HG02763 (cell line): ENCODE measurements at regions not wholly inside any gene's neighbourhood (a gene's known extent, or its start where the extent isn't known, plus 50 kb on each side); places are given as distances from the start of the nearest gene placed in this dataset.
A peak's percentile ranks its signal among the peaks of the same experiment; 100 is the strongest.
"Not testable (repeated sequence)": the region's sequence is repeated elsewhere in the genome, so short reads cannot be mapped to it uniquely, and the experiment has no call there.

Source experiments
- ATAC-seq: cut with Tn5 transposase; IDR thresholded peaks from one replicate; pipeline ENCODE4 v1.9.1; 2021; ENCODE audit warnings: mild to moderate bottlenecking, moderate library complexity; ENCODE audit not compliant: unreplicated experiment

GRCh38 chr10:36574207-36574606 lies 551.2 kb upstream of the ANKRD30A start:
- ATAC-seq, result no peak

- no peak for ATAC-seq
Observed at GRCh38 chr10:36573246-36573645, 552.2 kb upstream of the ANKRD30A start.

GRCh38 chr10:36564433-36564832 lies 561.0 kb upstream of the ANKRD30A start:
- ATAC-seq, result no peak

- ATAC-seq, result no peak
Observed at GRCh38 chr10:36559412-36560400, 565.7 kb upstream of the ANKRD30A start.

DNA sequence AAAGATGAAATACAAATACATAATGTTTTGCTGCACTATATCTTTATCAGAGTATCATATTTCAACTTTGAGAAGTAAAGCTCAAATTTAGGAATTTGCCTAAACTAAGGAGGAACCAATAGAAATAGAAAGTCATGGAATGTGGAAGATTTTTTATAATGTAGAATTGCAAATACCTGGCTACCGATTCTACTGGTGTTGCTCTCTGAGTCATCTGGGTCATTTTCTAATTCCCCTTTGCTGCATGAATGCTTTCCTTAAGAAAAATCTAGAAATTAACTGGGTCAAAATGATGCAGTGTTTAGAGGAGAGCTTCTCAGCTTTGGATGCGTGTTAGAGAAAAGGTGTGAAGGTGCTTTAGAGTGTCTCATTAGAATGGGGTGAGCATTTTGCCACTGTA lies 568.9 kb upstream of the ANKRD30A start:
- ATAC-seq, result no peak

DNA sequence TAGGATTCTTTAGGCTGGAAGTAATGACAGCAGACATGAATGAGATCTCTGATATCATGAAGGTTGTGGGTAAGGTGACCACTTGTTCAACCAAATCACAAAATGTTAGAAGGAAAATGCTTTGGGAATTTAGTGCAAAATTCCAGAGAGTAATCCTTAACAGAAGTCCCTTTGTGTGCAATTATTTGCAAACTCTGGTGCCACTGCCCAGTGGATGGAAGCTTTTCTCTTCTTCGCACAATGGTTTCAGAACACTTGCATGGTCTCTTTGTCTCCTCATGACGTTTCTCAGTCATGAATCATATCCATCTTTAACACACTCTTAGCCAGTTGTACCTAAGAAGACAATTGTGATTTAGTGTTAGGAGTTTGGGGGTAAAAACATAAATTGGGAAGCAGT lies 570.4 kb upstream of the ANKRD30A start:
- ATAC-seq, result no peak

- ATAC-seq, result no peak
Observed at GRCh38 chr10:36547965-36548364, 577.4 kb upstream of the ANKRD30A start.

- no peak for ATAC-seq
Observed at GRCh38 chr10:36542493-36542892, 582.9 kb upstream of the ANKRD30A start.

DNA sequence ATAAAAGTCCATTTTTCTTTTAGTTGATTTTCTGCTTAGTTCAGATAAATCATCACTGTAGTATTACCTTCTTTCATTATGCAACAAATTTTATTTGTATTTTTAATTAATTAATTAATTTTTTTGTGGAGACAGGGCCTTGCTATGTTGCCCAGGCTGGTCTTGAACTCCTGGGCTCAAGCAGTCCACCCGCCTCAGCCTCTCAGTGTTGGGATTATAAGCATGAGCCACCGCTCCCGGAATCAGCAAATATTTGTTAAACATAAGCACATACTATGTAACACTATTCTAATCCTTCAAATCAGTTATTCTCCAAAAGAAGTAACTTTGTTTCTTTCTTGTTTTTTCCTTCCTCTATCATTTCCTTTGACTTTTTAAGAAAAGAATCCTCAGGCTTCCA lies 584.8 kb upstream of the ANKRD30A start:
- no peak for ATAC-seq

DNA sequence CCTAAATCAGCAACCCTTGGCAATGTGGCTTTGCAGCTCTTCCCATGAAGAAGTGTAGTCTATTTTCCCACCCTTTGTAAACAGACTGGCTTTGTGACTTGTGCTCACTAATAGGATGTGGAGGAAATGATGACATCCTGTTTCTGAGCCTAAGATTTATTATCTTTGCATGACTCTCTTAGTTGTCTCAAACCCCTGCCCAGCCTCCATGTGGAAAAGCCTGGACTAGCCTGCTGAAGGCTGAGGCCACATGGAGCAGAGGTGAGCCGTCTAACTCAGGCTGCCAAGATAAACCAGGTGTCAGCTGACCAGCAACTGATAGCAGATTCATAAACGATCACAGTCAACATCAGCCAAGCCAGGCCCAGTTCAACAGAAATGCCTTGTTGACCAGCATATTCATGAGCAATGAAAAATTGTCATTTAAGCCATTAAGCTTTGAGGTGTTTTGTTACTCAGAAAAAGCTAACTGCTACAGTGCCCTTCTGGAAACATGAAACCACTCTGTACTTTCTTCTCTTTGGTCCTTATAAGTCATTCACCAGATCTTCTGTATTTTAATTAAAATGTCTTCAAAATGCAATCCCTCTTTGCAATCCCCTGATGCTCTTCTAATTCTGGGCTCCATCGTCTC lies 586.3 kb upstream of the ANKRD30A start:
- ATAC-seq, result no peak

- ATAC-seq, result peak; percentile 99
Observed at GRCh38 chr10:36534471-36535002, 590.9 kb upstream of the ANKRD30A start.

- no peak for ATAC-seq
Observed at GRCh38 chr10:36533861-36534260, 591.5 kb upstream of the ANKRD30A start.

DNA sequence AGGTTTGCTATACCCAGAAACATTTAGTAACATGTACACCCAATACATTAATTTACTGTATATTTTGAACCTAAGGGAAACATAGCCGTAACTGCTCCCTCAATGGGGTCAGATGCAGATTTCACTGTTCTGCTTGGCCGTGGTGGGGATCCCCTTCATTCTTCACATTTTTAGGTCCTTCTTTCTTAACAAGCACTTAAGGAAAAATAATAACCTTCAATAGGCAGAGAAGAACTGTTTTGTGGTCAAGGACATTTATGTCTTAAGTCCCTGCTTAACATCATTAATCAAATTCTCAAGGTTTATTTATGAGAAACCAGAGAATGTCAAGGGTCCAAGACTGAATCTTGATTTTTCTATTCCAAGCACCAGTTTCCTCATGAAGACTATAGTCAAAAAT lies 592.1 kb upstream of the ANKRD30A start:
- no peak for ATAC-seq

GRCh38 chr10:36531621-36532020 lies 593.8 kb upstream of the ANKRD30A start:
- ATAC-seq, result no peak

DNA sequence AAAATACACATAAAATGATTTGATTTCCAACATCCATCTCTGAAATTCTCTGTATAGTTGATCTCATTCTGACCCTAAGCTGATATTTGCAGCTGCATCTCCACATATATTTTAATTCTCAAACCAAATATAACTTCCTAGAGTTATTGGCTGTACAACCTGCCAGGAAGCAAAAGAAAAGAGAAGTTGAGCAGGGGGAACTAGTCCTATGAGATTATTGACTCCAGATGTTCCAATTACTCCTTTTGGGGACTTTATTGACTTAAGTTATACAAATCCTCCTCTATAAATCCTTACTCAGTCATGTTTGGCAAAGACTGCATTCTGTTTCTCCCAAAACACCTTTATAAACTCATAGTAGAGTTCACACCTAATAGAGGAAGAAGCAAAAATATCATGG lies 599.4 kb upstream of the ANKRD30A start:
- ATAC-seq, result no peak

GRCh38 chr10:36524126-36524525 lies 601.3 kb upstream of the ANKRD30A start:
- ATAC-seq, result not testable (repeated sequence)

DNA sequence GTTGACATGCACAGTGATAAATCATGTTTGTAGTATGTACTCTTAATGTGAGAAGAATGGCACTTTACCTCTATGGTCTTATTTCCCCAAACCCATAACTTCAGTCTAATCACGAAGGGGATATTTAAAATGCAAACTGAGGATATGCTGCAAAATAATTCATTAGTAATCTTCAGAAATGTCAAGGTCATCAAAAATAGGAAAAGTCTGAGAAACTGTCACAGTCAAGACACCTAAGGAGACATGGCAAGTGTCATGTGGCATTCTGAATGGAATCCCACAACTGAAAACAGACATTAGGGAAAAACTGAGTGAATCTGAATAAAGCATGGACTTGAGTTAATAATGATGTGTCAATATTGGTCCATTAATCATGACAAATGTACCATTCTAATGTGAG lies 605.5 kb upstream of the ANKRD30A start:
- no peak for ATAC-seq

DNA sequence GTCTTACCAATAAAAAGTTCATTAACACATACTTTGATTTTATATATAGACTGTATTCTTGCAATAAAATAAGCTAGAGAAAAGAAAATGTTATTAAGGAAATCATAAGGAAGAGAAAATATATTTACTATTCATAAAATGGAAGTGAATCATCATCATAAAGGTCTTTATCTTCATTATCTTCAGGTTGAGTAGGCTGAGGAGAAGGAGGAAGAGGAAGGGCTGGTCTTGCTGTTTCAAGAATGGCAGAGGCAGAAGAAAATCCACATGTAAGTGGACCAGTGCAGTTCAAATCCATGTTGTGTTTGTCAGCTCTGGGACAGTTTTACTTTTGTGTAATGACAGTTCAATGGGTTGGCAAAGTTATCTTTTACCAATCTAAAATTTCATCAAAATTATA lies 609.1 kb upstream of the ANKRD30A start:
- ATAC-seq, result no peak

GRCh38 chr10:36515319-36515718 lies 610.1 kb upstream of the ANKRD30A start:
- no peak for ATAC-seq

GRCh38 chr10:36507715-36508114 lies 617.7 kb upstream of the ANKRD30A start:
- no peak for ATAC-seq

- no peak for ATAC-seq
Observed at GRCh38 chr10:36506697-36507496, 618.5 kb upstream of the ANKRD30A start.
